OCI-LY7 (cell line): ENCODE measurements at regions not wholly inside any gene's neighbourhood (a gene's known extent, or its start where the extent isn't known, plus 50 kb on each side); places are given as distances from the start of the nearest gene placed in this dataset.

Source experiments
- BruUV-seq: library from RNA; stranded (reverse); fragments of 400-500 nt; replicated peaks from 2 replicates; lab custom pipeline; 2021; lab: Mats Ljungman, UMichigan
- CTCF ChIA-PET: fragments of 300-600 bp; sonication (Branson Sonifier 250); formaldehyde crosslinking; loops from one replicate; lab custom pipeline; 2022; ENCODE audit warnings: antibody characterized with exemption; ENCODE audit not compliant: unreplicated experiment; lab: Charles Lee
- POLR2A ChIA-PET: fragments of 300-600 bp; sonication (Branson Sonifier 250); formaldehyde crosslinking; loops from one replicate; lab custom pipeline; 2022; ENCODE audit warnings: antibody characterized with exemption; lab: Charles Lee
- DNase-seq: peaks from one replicate; pipeline ENCODE4 v3.0.0-alpha.2; 2015; ENCODE audit warnings: low spot score
- H2AFZ ChIP-seq: fragments of 200-600 bp; sonication (generic), shearing (Covaris generic); 2 replicates; pipeline ENCODE4 v1.6.1; 2014; ENCODE audit warnings: mild to moderate bottlenecking, antibody characterized with exemption, low read length, moderate library complexity
- H3K27ac ChIP-seq: fragments of 200-600 bp; sonication (generic); 2 replicates; pipeline ENCODE4 v1.5.1; 2014; ENCODE audit warnings: mixed run types, low read depth, mild to moderate bottlenecking, moderate library complexity, low read length, inconsistent platforms; ENCODE audit not compliant: poor library complexity, severe bottlenecking
- H3K36me3 ChIP-seq: fragments of 200-600 bp; sonication (generic); 2 replicates; pipeline ENCODE4 v1.6.1; 2014; ENCODE audit warnings: mild to moderate bottlenecking, antibody characterized with exemption, low read length, moderate library complexity, mixed read lengths; ENCODE audit not compliant: insufficient read depth
- H3K4me1 ChIP-seq: fragments of 200-600 bp; sonication (generic); 2 replicates; pipeline ENCODE4 v1.5.1; 2014; ENCODE audit warnings: mild to moderate bottlenecking, low read length; ENCODE audit not compliant: insufficient read depth, poor library complexity, severe bottlenecking
- H3K4me2 ChIP-seq: fragments of 200-600 bp; sonication (generic); 2 replicates; pipeline ENCODE4 v1.6.1; 2014; ENCODE audit warnings: mild to moderate bottlenecking, low read length
- H3K4me3 ChIP-seq: fragments of 200-600 bp; sonication (generic); 2 replicates; pipeline ENCODE4 v1.5.1; 2014; ENCODE audit warnings: mild to moderate bottlenecking, low read depth, low read length; ENCODE audit not compliant: poor library complexity, severe bottlenecking
- H3K79me2 ChIP-seq: fragments of 200-600 bp; sonication (generic); 2 replicates; pipeline ENCODE4 v1.6.1; 2016; ENCODE audit warnings: low read depth, mild to moderate bottlenecking, low read length, moderate library complexity, mixed read lengths; ENCODE audit not compliant: insufficient read depth
- H3K9me2 ChIP-seq: fragments of 200-600 bp; sonication (generic); 2 replicates; pipeline ENCODE4 v1.6.1; 2016; ENCODE audit warnings: mild to moderate bottlenecking, low read length, mixed read lengths; ENCODE audit not compliant: insufficient read depth
- H3K9me3 ChIP-seq: fragments of 200-600 bp; sonication (generic); 2 replicates; pipeline ENCODE4 v1.6.1; 2014; ENCODE audit warnings: mild to moderate bottlenecking, mixed run types, low read length, mixed read lengths
- H4K20me1 ChIP-seq: fragments of 200-600 bp; sonication (generic); 2 replicates; pipeline ENCODE4 v1.6.1; 2014; ENCODE audit warnings: mild to moderate bottlenecking, antibody characterized with exemption, low read length, moderate library complexity, mixed read lengths; ENCODE audit not compliant: insufficient read depth
- EZH2phosphoT487 ChIP-seq: fragments of 200-600 bp; sonication (generic); IDR thresholded peaks from 2 replicates; pipeline ENCODE4 v1.6.1; 2018; ENCODE audit warnings: low read depth, borderline replicate concordance, mild to moderate bottlenecking, mixed run types, antibody characterized with exemption, low read length, moderate library complexity, mixed read lengths
- intact Hi-C: fragments of 100-400 bp; cut with micrococcal nuclease; formaldehyde crosslinking; loops from one replicate; pipeline ENCODE4 v1.10.0; 2022; ENCODE audit not compliant: unreplicated experiment
- TF ChIP-seq, protein P1 (sequence below): fragments of 200-600 bp; sonication (generic); conservative IDR thresholded peaks from 2 replicates; pipeline ENCODE4 v1.5.1; 2014; ENCODE audit warnings: mild to moderate bottlenecking, antibody characterized with exemption, low read length, moderate library complexity, mixed read lengths

DNA sequence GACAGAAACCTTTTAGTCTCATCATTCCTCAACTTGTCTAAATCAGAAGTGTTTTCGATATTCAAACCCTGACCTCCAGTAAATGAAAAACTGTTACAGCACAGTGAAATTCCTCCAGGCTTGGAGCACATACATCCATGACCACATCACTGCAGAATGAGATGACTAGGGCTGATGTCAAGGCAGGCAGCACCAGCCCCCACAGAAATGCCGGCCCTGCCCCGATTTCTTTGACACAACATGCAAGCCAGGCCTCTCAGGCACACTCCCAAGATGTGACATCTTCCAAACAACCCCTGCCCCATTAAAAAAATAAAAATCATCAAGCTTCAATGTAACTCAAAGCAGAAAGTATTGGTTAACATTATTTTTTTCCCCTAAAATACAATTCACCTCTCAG is 103.3 kb downstream of the CTAGE1 start:
- Histone ChIP-seq H3K79me2 (no peaks in the 10 kb centered on the region), H2AFZ (no peak overlapping the region), H3K4me1 (no peaks in the 10 kb centered on the region), H3K9me2 (no peaks in the 10 kb centered on the region), H3K4me2 (no peak overlapping the region), H4K20me1 (no peaks in the 10 kb centered on the region), H3K27ac (no peak overlapping the region), H3K4me3 (no peak overlapping the region), H3K9me3 (no peaks in the 10 kb centered on the region), H3K36me3 (no peaks in the 10 kb centered on the region)
- no peak for TF ChIP-seq EZH2phosphoT487
- TF ChIP-seq, protein P1, sequence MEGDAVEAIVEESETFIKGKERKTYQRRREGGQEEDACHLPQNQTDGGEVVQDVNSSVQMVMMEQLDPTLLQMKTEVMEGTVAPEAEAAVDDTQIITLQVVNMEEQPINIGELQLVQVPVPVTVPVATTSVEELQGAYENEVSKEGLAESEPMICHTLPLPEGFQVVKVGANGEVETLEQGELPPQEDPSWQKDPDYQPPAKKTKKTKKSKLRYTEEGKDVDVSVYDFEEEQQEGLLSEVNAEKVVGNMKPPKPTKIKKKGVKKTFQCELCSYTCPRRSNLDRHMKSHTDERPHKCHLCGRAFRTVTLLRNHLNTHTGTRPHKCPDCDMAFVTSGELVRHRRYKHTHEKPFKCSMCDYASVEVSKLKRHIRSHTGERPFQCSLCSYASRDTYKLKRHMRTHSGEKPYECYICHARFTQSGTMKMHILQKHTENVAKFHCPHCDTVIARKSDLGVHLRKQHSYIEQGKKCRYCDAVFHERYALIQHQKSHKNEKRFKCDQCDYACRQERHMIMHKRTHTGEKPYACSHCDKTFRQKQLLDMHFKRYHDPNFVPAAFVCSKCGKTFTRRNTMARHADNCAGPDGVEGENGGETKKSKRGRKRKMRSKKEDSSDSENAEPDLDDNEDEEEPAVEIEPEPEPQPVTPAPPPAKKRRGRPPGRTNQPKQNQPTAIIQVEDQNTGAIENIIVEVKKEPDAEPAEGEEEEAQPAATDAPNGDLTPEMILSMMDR: no peak
- CTCF ChIA-PET: no interaction called here
- POLR2A ChIA-PET: no interaction called here
- BruUV-seq: no TSS peak
- intact Hi-C loops: no loop called here
- no peak for DNase-seq

DNA sequence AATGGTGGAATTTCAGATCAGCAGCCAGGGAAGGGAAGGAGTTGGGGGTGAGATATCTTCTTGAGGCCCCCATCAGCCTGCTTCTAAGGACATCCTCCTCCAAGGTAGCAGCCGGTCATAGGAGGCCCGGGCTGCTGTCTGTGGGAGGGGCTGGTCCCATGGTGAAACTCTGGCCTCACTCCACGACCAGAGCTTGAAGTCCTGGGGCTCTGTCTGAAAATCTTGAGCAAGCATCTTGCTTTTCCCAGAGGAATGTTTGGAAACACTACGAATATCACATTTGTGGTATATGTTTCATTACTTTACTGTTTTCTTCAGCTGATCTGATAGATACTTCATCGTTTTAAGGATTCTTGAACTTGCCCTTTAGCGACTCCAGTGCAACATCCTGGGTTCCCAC is 103.7 kb downstream of the CTAGE1 start:
- no TSS peak for BruUV-seq
- ChIA-PET CTCF (no interaction called here), POLR2A (no interaction called here)
- no peak for TF ChIP-seq EZH2phosphoT487
- TF ChIP-seq, protein P1: no peak
- Histone ChIP-seq H3K27ac (no peak overlapping the region), H4K20me1 (no peaks in the 10 kb centered on the region), H3K9me3 (no peaks in the 10 kb centered on the region), H3K4me1 (no peaks in the 10 kb centered on the region), H3K9me2 (no peaks in the 10 kb centered on the region), H2AFZ (no peak overlapping the region), H3K4me3 (no peak overlapping the region), H3K36me3 (no peaks in the 10 kb centered on the region), H3K4me2 (no peak overlapping the region), H3K79me2 (no peaks in the 10 kb centered on the region)
- no peak for DNase-seq
- intact Hi-C loops: no loop called here

DNA sequence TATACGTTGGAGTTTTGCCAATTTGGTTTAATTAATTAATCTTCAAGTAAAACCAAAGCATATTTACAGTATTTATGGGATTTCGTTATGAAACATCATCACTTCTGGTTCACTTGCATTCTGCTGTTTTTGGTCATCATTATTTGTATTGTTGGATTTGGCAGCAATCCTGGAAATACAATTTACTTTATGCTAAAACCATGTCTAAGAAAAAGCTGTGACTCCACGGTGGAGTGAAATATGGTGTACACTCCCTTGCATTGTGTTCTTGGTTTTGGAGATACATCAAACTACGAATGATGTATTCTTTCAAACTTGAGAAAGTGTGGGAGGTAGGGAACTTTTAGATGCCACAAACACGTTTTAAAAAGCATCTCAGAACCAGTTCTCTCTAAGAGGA is 106.4 kb downstream of the CTAGE1 start:
- Histone ChIP-seq H3K9me2 (no peaks in the 10 kb centered on the region), H3K79me2 (no peaks in the 10 kb centered on the region), H3K27ac (no peak overlapping the region), H3K9me3 (no peaks in the 10 kb centered on the region), H3K36me3 (no peaks in the 10 kb centered on the region), H2AFZ (no peak overlapping the region), H3K4me3 (no peak overlapping the region), H4K20me1 (no peaks in the 10 kb centered on the region), H3K4me1 (no peaks in the 10 kb centered on the region), H3K4me2 (no peak overlapping the region)
- POLR2A ChIA-PET: no interaction called here
- no peak for DNase-seq
- BruUV-seq: no TSS peak
- intact Hi-C loops: no loop called here
- TF ChIP-seq, protein P1: no peak
- no peak for TF ChIP-seq EZH2phosphoT487
- CTCF ChIA-PET: no interaction called here
